HG03457 (cell line): ENCODE measurements at regions not wholly inside any gene's neighbourhood (a gene's known extent, or its start where the extent isn't known, plus 50 kb on each side); places are given as distances from the start of the nearest gene placed in this dataset.

ENCODE experiments used
- ATAC-seq: cut with Tn5 transposase; IDR thresholded peaks from one replicate; pipeline ENCODE4 v1.9.1; 2021; ENCODE audit warnings: moderate number of reproducible peaks; ENCODE audit not compliant: unreplicated experiment

DNA sequence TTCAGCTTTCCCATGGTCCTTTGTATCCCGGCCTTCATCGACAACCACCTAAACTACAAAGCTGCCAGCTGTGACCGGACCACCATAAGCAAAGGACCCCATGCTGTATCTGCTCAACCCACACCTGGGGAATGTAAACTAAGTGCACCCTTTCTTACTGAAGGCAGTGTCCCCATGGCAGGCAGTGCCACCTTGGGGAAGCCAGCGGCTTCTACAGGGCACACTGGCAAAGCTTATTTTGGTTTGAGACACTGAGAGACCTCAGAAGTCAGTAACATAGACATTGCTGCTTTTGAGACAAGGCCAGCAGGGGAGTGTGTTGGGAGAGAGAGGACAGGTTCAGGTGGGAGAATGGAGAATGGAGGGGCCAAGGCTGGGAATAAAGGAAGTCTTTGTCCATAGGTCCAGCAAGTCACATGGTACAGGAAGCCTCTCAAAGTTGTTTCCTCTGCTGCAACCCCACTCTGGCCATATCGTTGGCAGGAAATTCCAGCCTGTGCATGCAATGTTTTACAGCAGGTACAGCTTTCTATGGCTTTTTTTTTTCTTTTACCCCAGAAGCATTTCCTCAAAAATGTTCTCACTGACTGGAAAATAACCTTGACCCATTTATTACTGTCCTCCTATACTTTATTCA, 85.9 kb upstream of the NPVF start:
- ATAC-seq, result no peak

DNA sequence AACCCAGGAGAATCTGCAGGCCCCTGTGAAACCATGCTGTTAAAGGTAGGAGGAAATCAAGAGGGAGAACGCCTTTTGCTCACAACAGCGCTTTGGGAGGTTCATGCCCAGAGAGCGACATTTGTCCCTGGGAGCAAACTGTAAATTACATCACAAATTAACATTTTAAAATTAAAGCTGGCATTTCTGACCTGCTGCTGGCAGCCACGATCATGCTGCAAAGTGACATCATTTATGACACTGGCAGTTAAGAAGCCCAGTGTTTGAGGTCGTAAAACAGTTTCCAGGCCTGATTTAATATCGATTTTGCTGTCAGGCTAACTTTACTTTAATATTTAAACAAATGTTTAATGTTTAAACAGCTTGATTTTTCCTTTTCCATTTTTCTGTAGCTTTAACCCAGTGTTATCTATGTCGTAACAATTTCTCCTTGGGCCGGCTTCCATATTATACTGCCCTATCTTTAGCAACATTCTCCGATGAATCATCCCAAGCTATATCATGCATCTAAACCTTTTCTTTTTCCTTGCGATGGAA, 86.5 kb upstream of the NPVF start:
- ATAC-seq, result no peak

DNA sequence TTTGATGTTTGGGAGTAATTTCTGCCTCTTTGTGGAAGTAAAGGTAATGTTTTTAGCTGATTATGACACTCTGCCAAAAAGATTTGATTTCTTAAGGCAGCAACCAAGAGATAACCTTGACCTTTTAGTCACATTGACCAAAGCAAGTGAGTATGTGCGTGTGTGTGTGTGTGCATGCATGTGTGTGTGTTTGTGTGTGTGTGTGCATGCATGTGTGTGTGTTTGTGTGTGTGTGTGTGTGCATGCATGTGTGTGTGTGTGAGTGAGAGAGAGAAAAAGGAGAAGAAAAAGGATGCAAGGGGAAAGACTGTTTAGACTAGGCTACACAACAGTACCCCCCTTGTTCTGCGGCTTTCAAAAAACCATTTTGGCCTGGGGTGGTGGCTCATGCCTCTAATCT, 88.1 kb upstream of the NPVF start:
- ATAC-seq, result no peak

DNA sequence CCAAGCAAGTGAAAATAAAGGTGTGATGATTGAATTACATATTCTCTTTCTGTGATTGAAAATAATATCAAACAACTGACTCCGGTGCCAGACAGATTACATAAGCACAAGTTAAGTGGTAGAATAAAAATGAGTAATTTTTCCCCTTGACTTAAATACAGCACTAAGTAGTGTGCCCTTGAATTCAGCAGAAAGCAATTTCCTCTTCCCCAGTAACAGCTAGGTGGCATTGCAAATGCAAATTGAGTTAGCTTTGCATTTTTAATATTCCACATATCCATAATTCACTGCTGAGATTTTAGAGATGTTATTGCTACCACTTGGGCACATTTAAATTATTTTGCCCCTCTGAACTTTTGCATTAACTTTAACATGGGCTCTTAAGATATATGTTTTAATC, 89.8 kb upstream of the NPVF start:
- ATAC-seq, result no peak

DNA sequence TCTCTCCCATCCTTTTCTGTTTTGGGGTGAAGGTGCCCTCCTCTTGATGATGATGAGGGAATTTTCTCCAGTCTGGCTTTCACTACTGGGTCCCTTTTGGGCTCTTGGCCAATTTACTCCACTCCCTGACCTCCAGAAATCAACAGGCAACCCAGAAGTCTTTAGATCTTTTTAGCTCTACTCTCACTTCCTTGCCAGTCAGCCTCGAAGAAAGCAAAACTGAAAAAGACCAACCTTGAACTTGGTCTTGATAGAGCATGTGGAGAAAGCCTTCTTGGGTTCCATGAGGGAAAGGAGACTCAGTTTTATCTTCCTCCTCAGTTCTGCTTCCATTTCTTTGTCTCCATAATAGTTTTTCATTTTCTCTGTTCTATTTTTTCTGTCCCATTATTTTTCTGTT, 91.4 kb upstream of the NPVF start:
- no peak for ATAC-seq

DNA sequence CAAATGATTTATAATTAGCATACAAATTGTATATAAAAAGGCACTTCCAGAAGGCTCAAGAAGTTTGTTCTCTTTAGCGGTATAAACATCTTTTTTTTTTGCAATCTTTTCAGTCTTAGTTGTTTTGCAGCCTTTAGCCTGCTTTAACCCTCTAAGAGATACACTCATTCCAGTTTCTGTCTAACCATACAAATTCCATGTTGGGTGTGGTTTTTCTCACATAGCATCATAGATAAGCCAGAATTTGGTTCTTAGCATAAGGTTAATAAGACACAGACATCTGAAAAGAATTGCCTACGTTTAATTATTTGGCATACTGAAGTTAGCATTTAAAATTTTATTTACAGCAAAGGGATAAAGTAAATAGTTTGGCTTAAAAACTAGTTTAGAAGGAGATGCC, 92.5 kb upstream of the NPVF start:
- no peak for ATAC-seq

DNA sequence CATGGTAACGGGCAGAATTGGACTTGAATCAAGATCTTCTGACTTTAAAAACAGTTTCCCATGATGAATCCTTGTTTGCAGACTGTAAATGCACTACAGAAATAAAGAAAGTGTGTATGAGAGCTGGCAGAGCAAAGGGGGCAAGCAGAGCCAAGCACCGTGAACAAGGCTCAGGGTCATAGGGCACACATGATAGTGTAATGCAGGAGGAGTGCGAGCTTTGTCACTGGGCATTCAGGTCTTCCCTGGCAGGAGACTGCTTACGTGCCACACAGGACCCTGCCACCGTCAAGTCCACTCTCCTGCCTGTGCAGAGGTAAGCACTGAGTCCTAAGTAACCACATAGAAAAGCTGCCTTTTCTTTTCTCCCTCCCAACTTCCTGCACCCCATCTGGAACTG, 93.1 kb upstream of the NPVF start:
- ATAC-seq, result no peak

DNA sequence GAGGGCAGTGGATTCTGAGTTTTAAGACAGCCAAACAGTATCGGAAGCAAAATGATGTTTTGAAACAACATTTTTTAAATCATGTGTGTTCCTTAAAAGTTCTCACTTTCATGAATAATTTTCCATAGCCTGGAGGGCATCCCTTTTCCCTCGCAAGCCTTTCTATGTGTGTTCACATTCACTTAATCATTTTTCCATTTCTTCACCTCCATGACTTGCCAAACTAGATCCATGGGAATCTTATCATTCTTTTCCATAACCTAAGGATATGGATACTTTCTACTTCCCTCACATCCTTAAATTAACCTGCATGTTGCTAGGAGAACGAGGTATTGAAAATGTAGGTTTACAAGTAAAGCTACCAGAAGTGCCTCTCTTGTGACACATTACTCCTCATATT, 94.2 kb upstream of the NPVF start:
- no peak for ATAC-seq

DNA sequence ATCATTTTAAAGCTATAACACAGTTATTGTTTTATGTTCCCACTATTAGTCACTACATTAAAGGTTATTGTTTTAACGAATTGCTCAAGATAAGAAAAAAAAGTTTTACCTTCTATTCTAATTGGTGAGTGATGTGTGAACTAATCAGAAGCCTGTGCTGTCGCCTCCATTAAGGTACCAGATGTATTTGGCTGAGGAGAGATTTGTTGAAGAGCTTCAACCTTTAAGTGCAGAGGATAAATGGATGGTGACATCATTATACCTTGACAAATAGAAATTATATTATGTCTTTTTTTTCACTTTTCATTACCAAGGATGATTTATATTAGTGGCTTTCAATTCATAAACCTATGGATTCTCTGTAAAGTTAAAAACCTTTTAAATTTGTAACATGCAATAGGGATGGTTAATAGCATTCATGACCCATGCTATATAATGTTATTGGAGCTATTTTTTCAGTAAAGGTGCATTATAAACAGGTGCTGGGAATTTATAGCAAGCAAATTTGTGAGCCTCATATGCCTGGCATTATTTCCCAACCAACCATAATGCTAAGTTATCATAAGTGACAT, 97.0 kb upstream of the NPVF start:
- no peak for ATAC-seq

DNA sequence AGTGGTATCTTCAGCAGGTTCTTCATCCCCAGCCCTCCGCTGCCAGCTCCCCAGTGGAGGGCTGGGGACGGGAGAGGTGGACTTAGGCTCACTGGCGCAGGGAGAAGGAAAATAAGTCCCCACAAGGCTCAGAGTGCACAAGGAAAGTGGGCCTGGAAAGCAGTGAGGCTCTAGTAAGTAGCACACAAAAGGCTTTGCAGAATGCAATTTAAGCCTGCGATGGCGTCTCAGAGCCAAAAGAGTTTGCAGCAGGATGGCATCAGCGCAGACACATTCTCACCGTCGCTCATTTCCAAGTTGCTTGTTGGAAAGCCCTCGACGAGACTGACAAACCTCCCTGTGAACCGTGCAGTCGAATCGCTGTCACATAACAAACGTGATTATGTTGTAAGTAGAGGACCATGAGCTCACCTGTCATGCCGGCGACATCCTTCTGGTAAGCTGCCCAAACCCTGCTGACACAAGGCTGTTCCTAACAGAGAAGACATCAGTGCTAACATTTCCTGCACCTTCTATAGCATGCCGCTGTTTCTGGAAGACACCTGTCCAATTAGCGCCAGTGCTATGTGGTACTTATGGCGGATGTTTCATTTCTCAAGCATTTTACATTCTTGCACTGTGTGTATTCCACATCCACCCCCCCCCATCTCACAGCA, 98.3 kb upstream of the NPVF start:
- ATAC-seq, result no peak

DNA sequence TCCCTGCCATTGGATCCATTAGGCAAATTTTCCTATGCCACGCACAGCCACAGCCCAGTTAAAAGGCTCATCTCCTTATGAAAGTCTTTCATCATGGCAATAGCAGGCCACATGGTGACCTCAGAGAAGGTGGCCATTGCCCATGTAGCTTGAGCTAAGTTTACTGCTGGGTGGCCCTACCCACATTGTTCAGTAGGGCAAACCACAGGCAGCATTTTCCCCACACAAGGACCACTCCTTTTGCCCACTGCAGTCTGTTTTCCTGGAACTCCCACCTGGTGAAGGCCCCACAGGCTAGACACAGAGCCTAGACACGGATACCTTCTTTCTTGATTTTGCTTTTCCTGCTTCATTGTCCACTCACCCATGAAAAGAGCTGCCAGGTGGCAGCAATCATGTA, 101.5 kb upstream of the NPVF start:
- ATAC-seq, result no peak

DNA sequence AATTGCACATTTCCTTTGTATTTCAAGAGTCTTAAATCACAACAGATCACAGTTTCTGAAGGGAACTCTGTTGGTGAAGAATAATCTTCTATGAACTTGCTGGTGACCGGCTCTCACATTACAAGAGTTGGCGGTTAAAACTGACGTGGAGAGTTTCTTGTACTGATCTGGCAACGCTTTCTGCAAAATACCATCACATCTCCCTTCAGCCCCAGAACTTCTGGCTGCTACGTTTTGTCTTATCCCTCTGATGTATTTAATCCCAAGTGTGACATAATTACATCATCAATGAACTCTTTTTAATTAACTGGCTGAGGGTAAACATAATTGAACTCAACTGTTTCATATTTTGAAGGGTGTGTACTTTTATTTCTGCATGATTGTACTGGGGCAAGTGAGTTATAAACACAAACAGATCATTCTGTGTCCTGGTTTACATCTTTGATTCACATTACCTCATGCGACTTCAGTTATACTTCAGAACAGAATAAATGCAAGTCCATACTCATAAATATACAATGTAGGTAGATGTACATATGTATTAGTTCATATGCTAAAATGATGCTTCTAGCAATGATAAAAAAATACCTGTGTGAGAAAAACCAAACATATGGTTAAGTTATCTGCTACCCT, 105.1 kb upstream of the NPVF start:
- ATAC-seq, result no peak

DNA sequence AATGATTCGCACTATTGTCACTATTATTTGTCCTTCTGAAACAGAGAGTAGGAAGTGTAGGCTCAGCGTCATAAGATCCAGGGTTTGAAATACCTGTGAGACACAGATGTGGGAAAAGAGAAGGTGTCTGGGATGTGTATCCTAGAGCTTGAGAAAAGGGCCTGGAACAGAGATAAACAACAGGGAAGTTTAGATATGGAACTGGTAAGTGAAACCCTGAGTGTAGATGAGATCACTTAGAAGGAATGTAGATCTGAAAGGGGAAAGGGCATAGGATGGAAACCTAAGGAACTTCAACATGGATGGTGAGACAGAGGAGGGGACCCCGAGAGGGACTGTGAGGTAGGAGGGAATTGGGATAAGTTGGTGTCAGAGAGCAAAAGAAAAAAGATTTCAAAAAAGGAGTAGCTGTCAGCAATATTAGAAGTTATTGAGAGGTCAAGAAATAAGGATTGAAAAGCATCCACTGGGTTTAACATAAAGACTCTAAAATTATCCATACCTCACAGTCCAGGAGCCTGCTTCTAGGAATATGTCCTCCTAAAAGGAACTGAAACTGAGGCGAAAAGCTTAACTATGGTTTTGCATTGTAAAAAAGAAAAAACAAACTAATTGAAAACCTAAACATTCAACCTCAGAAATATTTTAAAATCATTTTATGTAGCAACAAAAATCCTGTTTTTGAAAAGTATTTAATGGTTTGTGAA, 119.2 kb upstream of the NPVF start:
- no peak for ATAC-seq

DNA sequence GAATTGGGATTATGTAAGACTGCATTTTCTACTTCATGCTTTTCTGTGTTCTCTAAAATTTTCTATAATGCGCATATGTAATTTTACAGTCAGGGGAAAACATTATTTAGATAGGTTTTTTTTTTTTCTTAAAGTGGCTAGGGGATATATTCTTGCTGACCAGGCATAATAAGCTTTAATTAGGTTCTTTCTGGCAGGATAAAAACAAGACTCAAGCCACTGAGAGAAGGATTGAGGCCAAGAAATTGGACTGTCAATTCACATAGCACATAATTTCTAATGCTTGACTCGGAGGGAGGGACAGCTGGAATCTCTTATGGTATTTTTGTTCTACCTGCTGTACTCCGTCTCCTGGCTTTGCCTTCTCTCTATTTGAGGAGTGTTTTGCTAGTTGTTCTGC, 119.8 kb upstream of the NPVF start:
- ATAC-seq, result no peak

DNA sequence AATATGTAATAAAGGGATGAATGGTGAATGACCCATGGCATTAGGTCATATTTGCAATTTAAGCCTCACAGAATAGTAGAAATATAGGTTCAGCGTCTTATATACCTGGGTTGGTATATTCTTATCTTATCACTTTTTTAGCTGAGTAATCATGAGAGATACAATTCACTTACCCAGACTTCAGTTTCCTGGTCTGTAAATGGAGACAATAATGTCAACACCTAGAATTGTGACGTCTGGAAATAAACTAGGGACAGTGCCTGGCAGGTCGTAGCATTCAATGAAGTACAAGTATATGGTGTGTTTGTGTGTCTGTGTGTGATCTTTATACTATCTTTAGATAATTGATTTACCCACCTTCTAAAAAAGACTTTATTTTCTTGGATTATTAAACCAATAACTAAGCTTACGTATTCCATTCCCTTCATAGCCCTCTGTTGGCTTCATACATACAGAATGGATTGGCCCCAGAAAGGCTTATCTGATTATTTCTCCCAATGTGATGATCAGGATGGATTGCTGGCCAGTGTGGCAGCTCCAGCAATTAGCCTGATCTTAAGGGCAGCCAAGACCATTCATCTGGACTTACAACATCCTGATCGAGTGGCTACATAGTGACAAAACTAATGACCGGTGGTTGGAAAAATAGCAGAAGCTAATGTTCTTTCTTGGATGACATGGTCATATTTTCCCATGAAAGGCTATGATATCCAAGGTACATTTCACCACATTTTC, 121.2 kb upstream of the NPVF start:
- ATAC-seq, result no peak

DNA sequence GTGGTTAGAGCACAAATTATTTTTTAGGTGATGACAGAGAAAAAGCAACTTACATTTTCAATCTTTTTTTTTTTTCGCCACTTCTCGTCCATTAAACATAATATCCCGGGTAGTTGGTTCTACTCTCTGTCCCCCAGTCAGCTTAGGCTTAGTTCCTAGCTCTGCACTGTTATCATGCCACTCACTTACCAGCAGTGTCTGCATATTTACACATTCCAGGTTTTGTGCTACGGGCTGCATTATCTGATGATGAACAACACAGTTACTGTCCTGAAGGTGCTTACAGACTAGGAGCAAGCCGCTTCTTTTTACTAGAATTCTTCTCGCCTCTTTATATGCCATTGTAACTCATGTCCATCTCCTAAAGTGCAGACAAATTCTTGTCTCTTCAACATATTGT, 121.8 kb upstream of the NPVF start:
- ATAC-seq, result no peak

DNA sequence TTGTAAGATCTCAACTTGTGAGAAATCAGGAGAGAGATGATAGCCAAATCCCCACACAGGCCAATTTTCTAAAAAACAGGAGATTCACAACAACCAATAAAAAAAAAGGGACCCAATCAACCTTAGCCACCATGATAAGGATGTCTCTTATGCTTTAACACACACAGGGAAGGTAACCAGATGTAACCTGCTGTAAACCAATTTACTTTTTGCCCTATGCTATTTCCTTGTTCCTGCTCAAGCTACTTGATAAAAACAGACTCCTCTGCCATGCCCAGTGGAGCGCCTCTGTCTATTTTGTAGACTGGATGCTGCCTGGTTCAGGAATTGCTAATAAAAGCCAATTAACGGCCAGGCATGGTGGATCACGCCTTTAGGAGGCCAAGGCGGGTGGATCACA, 123.5 kb upstream of the NPVF start:
- ATAC-seq, result no peak

DNA sequence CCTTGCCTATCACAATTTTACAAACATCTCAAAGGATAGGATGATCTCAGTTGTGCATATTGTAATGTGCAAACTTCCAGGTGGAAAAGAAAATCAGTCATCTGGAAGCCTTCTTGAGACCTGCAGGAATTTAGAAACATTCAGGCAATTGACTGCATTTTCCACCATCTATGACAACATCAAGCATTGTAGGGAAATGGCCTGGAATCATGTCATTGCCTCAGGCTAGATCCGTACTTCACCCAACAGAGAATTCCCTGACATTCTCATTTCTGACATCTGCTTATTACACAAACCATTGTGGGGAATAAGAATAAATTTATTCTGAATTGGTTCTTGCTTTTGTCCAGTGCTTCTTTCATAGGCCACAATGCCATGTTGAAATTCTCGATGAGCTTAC, 124.9 kb upstream of the NPVF start:
- ATAC-seq, result no peak

DNA sequence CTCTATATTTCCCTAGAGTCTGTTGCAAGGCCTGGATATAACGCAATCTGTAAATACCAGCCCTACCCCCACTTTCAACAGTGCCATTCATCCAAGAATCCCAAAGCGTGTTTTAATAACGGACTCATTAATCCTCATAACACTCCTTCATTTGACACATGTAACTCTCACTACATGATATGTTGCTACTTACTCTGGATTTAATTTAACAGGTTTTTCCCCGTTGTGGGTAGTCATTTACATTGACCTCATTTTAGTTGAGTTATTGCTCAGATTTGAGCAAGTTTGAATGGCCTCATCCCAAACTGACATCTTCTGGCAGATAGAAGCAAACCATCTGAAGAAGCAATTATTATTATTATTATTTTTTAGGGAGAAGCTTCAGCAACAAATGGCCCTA, 125.4 kb upstream of the NPVF start:
- ATAC-seq, result no peak

DNA sequence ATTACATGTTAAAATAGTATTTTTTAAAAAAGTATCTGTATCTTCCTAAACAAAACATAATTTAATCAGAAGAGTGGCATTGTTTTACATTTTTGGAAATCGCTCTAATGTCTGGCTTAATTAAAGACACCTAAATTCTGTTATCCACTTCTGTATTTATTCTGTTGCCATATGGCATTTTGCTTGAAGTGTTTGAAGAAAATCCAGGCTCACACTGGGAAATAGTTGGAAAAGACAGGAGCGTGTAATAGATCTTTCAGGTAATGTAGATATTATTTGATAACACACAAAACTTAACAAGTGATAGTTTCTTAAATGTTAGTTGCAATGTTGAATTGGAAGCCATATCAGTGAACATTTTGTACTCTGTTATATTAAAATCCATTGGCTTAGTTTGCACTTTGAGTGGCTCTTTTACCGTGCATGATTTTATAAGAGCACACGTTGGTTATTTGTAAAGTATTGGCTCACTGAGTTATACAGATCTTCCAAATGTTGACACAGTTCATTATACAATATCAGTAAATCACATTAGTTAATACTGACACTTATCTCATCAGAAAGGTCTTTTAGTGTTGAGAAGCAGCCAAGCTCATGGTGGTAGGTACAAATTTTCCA, 128.4 kb upstream of the NPVF start:
- no peak for ATAC-seq
